ENCODE measurements at regions not wholly inside any gene's neighbourhood (a gene's known extent, or its start where the extent isn't known, plus 50 kb on each side); places are given as distances from the start of the nearest gene placed in this dataset.

GRCh38 chr14:82886670-82887069 is 1353.0 kb upstream of the SEL1L start:
- TF ChIP-seq REST (IDR thresholded peaks at IDR 0.05; ENCODE audit: borderline replicate concordance) = peak; percentile 30
- peak; percentile 60 for TF ChIP-seq POLR2AphosphoS5 (IDR thresholded peaks at IDR 0.05)
- TF ChIP-seq TAF1 (IDR thresholded peaks at IDR 0.05; ENCODE audit: low read depth) = no peak
- no peak for TF ChIP-seq MXI1 (conservative IDR thresholded peaks at IDR 0.05; ENCODE audit: poor library complexity, severe bottlenecking)
- no peak for TF ChIP-seq SMC3 (conservative IDR thresholded peaks at IDR 0.05; ENCODE audit: poor library complexity)
- TF ChIP-seq EP300 (conservative IDR thresholded peaks at IDR 0.05; ENCODE audit: poor library complexity, severe bottlenecking) = peak; percentile 86
- no peak for TF ChIP-seq EZH2 (IDR thresholded peaks at IDR 0.05; ENCODE audit: borderline replicate concordance, insufficient read depth, low read length, poor library complexity, severe bottlenecking)
- no peaks in the 10 kb centered on the region for H3K27me3 ChIP-seq (ENCODE audit: insufficient read depth, low read depth, low read length)
- no peaks in the 10 kb centered on the region for H3F3A ChIP-seq (ENCODE audit: insufficient read depth, low read length, poor library complexity, severe bottlenecking)
- no peak overlapping the region for H3K4me3 ChIP-seq (ENCODE audit: low read length)
- H3K9ac ChIP-seq (ENCODE audit: low read length) = no peak overlapping the region
- no peak overlapping the region for H3K27ac ChIP-seq (ENCODE audit: low read length)
- H2AFZ ChIP-seq (ENCODE audit: low read depth, low read length) = no peak overlapping the region
- H3K9me3 ChIP-seq (ENCODE audit: low read length) = no peaks in the 10 kb centered on the region
- no peaks in the 10 kb centered on the region for H4K20me1 ChIP-seq (ENCODE audit: insufficient read depth)
- H3K9me2 ChIP-seq (ENCODE audit: insufficient read depth, low read length) = no peaks in the 10 kb centered on the region
- no peak overlapping the region for H3K4me2 ChIP-seq (ENCODE audit: low read length)
- no peaks in the 10 kb centered on the region for H3K36me3 ChIP-seq (ENCODE audit: insufficient read depth, low read length)
- no peaks in the 10 kb centered on the region for H3K79me2 ChIP-seq (replicated peaks; ENCODE audit: insufficient read depth, low read length)

GRCh38 chr14:82889701-82890100 is 1356.0 kb upstream of the SEL1L start:
- no peak overlapping the region for H2AFZ ChIP-seq (ENCODE audit: low read depth, low read length)
- no peaks in the 10 kb centered on the region for H4K20me1 ChIP-seq (ENCODE audit: insufficient read depth)
- no peak overlapping the region for H3K27ac ChIP-seq (ENCODE audit: low read length)
- no peak overlapping the region for H3K4me3 ChIP-seq (ENCODE audit: low read length)
- no peaks in the 10 kb centered on the region for H3K27me3 ChIP-seq (ENCODE audit: insufficient read depth, low read depth, low read length)
- H3K36me3 ChIP-seq (ENCODE audit: insufficient read depth, low read length) = no peaks in the 10 kb centered on the region
- no peaks in the 10 kb centered on the region for H3F3A ChIP-seq (ENCODE audit: insufficient read depth, low read length, poor library complexity, severe bottlenecking)
- H3K4me2 ChIP-seq (ENCODE audit: low read length) = no peak overlapping the region
- no peaks in the 10 kb centered on the region for H3K9me2 ChIP-seq (ENCODE audit: insufficient read depth, low read length)
- no peak overlapping the region for H3K9ac ChIP-seq (ENCODE audit: low read length)
- H3K79me2 ChIP-seq (replicated peaks; ENCODE audit: insufficient read depth, low read length) = no peaks in the 10 kb centered on the region
- H3K9me3 ChIP-seq (ENCODE audit: low read length) = no peaks in the 10 kb centered on the region
- TF ChIP-seq MXI1 (conservative IDR thresholded peaks at IDR 0.05; ENCODE audit: poor library complexity, severe bottlenecking) = no peak
- TF ChIP-seq RAD21 (conservative IDR thresholded peaks at IDR 0.05) = no peak
- TF ChIP-seq SMC3 (conservative IDR thresholded peaks at IDR 0.05; ENCODE audit: poor library complexity) = no peak
- TF ChIP-seq EZH2 (IDR thresholded peaks at IDR 0.05; ENCODE audit: borderline replicate concordance, insufficient read depth, low read length, poor library complexity, severe bottlenecking) = no peak
- TF ChIP-seq EP300 (conservative IDR thresholded peaks at IDR 0.05; ENCODE audit: poor library complexity, severe bottlenecking) = no peak
- TF ChIP-seq REST (IDR thresholded peaks at IDR 0.05; ENCODE audit: borderline replicate concordance) = no peak
- TF ChIP-seq TAF1 (IDR thresholded peaks at IDR 0.05; ENCODE audit: low read depth) = no peak
- TF ChIP-seq POLR2AphosphoS5 (IDR thresholded peaks at IDR 0.05) = no peak
- no peak for TF ChIP-seq CTCF (IDR thresholded peaks at IDR 0.05; ENCODE audit: poor library complexity, severe bottlenecking)
